GM20000 (cell line): ENCODE measurements at regions not wholly inside any gene's neighbourhood (a gene's known extent, or its start where the extent isn't known, plus 50 kb on each side); places are given as distances from the start of the nearest gene placed in this dataset.

Source experiments
- DNase-seq: peaks from one replicate; pipeline ENCODE4 v3.0.0; 2012; ENCODE audit warnings: low spot score
- TF ChIP-seq, protein P1 (sequence below): IDR thresholded peaks from 2 replicates; pipeline ENCODE4 v1.5.1; 2012; ENCODE audit warnings: mild to moderate bottlenecking, control low read depth; ENCODE audit errors: extremely low read depth, missing control alignments

- TF ChIP-seq, protein P1, sequence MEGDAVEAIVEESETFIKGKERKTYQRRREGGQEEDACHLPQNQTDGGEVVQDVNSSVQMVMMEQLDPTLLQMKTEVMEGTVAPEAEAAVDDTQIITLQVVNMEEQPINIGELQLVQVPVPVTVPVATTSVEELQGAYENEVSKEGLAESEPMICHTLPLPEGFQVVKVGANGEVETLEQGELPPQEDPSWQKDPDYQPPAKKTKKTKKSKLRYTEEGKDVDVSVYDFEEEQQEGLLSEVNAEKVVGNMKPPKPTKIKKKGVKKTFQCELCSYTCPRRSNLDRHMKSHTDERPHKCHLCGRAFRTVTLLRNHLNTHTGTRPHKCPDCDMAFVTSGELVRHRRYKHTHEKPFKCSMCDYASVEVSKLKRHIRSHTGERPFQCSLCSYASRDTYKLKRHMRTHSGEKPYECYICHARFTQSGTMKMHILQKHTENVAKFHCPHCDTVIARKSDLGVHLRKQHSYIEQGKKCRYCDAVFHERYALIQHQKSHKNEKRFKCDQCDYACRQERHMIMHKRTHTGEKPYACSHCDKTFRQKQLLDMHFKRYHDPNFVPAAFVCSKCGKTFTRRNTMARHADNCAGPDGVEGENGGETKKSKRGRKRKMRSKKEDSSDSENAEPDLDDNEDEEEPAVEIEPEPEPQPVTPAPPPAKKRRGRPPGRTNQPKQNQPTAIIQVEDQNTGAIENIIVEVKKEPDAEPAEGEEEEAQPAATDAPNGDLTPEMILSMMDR = no peak
- DNase-seq = no peak
Measured at GRCh38 chr5:161190086-161190485, 338.1 kb upstream of the ATP10B start.

DNA sequence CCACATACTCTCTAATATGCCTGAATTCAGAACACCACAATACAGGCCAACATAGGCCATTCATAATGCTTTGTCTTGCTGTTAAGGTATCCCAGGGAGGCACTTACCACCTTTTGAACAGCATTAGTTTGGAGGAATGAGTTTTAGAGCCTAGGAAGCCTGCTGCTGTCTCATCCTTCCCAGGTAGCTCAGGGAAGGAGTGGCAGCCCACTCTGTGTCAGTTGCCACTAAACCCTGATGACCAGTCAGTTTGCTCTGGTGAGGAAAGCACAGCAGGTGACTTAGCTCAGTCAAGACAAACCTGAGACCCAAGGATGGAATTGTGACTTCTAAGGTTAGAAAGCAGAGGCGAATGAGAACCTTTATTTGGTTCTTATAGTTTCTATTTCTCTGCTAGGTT lies 337.4 kb upstream of the ATP10B start:
- TF ChIP-seq, protein P1 = no peak
- no peak for DNase-seq

DNA sequence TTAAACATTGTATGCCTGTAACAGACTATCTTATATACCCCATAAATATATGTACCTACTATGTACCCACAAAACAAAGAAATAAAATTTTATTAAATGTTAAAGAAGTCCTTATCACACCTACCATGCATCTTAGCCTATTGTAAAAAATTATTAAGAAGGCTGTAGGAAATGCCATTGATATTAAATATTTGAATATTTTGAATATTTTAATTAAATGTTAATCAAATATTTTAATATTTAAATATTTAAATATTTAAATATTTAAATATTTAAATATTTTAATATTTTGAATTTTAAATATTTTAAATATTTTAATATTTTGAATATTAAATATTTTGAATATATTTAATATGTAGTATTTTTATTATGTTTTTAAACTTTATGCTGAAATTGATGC lies 331.5 kb upstream of the ATP10B start:
- no peak for DNase-seq
- TF ChIP-seq, protein P1 = no peak

DNA sequence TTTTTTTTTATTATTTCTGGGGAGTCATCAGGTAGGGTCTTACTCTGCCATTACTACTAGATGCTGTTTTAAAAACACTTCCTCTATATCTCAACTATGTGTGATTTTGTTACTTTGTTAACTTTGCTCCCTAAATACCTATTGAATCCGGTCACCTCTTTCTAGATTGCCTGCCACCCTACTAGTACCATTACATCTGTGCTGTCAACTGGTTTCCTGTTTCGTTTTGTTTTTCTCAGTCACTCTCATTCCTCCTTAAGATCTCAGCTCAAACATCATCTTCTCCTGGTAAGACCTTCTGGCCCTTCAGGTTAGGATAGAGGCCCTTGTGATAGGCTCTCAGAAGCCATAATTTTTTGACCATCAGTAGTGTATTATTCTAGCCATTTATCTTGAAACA lies 324.2 kb upstream of the ATP10B start:
- no peak for DNase-seq
- TF ChIP-seq, protein P1 = no peak

- TF ChIP-seq, protein P1 = no peak
- no peak for DNase-seq
Measured at GRCh38 chr5:161169776-161170175, 317.8 kb upstream of the ATP10B start.

DNA sequence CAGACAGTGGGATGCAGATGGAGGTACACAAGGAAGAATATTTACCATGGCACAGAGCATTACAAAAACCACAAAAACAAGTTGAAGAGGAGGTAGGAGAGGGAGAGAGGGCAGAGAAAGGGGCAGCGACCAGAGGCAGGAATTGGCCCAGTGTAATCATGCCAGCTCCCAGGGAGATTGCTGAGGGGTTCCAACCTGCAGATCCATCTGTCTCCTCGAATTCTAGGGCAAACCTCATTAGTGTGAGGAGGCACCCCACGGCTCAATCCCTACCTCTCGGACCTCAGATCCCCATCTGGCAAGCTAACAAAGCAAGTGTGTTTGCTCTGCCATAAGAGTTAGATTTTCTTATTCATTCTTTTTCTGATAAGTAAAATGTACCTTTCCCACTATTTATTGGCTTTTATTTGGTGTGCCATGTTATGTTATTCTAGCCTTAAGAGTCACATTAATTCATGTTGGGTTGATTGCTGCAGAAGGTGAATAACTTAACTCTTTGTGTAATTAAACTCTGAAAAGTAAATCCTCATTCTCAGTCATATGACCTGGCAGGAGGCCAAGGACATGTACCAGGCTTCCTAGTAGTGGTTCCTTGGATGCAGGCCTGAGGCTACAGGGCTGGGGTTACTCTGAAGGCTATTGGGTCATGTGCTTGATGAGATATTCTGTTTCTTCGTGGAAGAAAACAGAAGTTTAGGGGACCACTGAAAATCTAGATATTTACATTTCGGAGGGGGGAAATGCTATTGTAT lies 315.2 kb upstream of the ATP10B start:
- TF ChIP-seq, protein P1 = no peak
- DNase-seq = no peak

- TF ChIP-seq, protein P1 = no peak
- DNase-seq = no peak
Measured at GRCh38 chr5:161165998-161166660, 314.1 kb upstream of the ATP10B start.
